GM21381 (cell line): ENCODE measurements at regions not wholly inside any gene's neighbourhood (a gene's known extent, or its start where the extent isn't known, plus 50 kb on each side); places are given as distances from the start of the nearest gene placed in this dataset.
"Not testable (repeated sequence)": the region's sequence is repeated elsewhere in the genome, so short reads cannot be mapped to it uniquely, and the experiment has no call there.

Experiments used
- ATAC-seq: cut with Tn5 transposase; IDR thresholded peaks from one replicate; pipeline ENCODE4 v1.9.1; 2021; ENCODE audit warnings: mild to moderate bottlenecking, moderate library complexity; ENCODE audit not compliant: unreplicated experiment

- no peak for ATAC-seq
Observed at GRCh38 chr2:150271952-150272802, 215.3 kb downstream of the RND3 start.

- no peak for ATAC-seq
Observed at GRCh38 chr2:150267651-150268415, 219.6 kb downstream of the RND3 start.

GRCh38 chr2:150266931-150267330 is 220.5 kb downstream of the RND3 start:
- no peak for ATAC-seq

GRCh38 chr2:150264442-150264841 is 223.0 kb downstream of the RND3 start:
- ATAC-seq, result no peak

GRCh38 chr2:150261691-150262090 is 225.8 kb downstream of the RND3 start:
- ATAC-seq, result no peak

GRCh38 chr2:150260636-150261035 is 226.8 kb downstream of the RND3 start:
- no peak for ATAC-seq

- no peak for ATAC-seq
Observed at GRCh38 chr2:150259746-150260145, 227.7 kb downstream of the RND3 start.

- ATAC-seq, result no peak
Observed at GRCh38 chr2:150258781-150259307, 228.6 kb downstream of the RND3 start.

GRCh38 chr2:150256736-150257135 is 230.7 kb downstream of the RND3 start:
- no peak for ATAC-seq

GRCh38 chr2:150255528-150255927 is 231.9 kb downstream of the RND3 start:
- ATAC-seq, result no peak

GRCh38 chr2:150249735-150250134 is 237.7 kb downstream of the RND3 start:
- not testable (repeated sequence) for ATAC-seq

GRCh38 chr2:150247481-150247880 is 240.0 kb downstream of the RND3 start:
- no peak for ATAC-seq

GRCh38 chr2:150234787-150235446 is 252.6 kb downstream of the RND3 start:
- ATAC-seq, result no peak

- no peak for ATAC-seq
Observed at GRCh38 chr2:150232871-150233270, 254.6 kb downstream of the RND3 start.

- ATAC-seq, result no peak
Observed at GRCh38 chr2:150232321-150232720, 255.1 kb downstream of the RND3 start.

GRCh38 chr2:150230616-150231015 is 256.9 kb downstream of the RND3 start:
- ATAC-seq, result no peak

GRCh38 chr2:150230004-150230403 is 257.5 kb downstream of the RND3 start:
- ATAC-seq, result no peak

- ATAC-seq, result no peak
Observed at GRCh38 chr2:150228936-150229335, 258.5 kb downstream of the RND3 start.

- no peak for ATAC-seq
Observed at GRCh38 chr2:150225030-150225429, 262.4 kb downstream of the RND3 start.

- ATAC-seq, result no peak
Observed at GRCh38 chr2:150224321-150224720, 263.1 kb downstream of the RND3 start.

GRCh38 chr2:150222942-150223341 is 264.5 kb downstream of the RND3 start:
- no peak for ATAC-seq
